Tongue (tissue), 1 donor: ENCODE measurements at regions not wholly inside any gene's neighbourhood (a gene's known extent, or its start where the extent isn't known, plus 50 kb on each side); places are given as distances from the start of the nearest gene placed in this dataset.
"Not testable (repeated sequence)": the region's sequence is repeated elsewhere in the genome, so short reads cannot be mapped to it uniquely, and the experiment has no call there.

Experiments used
- DNase-seq: peaks from one replicate; pipeline ENCODE4 v3.0.0-alpha.2; 2015

DNA sequence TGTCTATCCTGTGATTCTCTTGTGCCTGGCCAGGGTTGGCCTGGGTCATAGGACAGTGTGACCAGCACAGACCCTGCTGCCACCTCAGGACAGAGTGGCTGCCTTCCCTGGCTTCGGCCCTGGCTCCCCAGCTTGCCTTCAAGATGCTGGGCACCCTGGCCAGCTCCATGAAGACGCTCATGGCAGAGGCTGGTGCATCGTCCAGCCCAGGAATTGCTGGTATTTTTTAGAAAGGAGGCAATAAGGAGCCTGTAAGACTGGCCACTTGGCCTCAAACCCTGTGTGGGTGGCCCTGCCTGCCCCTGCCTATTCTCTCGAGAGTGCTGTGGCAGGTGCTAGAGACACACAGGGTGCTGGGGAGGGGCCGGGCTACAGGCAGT lies 70.4 kb upstream of the ACTRT2 start:
- DNase-seq, result no peak

DNA sequence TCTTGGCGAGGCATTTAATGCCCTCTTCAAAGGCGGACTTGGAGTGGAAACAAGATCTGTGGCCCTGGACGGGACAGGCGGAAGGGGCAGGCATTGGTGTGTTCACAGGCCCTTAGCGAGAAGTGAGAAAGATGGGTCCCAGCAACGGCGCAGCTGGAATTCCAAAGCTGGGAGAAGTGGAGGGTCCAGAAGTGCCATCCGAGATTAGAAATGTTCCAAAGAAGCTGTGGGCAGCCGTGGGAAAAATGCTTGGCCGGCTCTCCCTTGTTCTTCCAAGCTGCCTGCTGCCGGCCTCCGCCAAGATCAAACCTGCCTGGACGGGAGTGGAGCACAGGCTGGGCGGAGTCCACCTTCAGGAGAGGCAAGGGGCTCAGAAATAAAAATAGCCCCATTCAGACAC lies 69.4 kb upstream of the ACTRT2 start:
- DNase-seq, result peak; percentile 77

DNA sequence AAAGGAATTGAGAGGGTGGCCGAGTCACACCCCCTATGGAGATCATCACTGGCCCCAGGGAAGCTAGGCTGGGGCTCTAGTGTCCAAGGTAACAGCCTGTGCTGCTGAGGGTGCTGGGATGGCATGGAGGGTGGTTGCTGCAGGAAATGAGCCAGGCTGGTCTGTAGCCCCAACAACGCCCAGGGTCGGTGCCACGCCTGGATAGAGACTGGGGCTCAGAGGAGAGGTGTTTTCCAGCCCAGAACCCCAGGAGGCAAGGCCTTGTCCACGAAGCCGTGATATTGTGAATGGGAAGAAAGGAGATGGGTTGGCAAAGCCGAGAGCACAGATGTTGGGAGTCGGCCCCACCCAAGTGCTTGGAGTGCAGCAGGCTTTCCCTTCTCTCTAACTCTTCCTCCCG lies 68.9 kb upstream of the ACTRT2 start:
- peak; percentile 49 for DNase-seq

DNA sequence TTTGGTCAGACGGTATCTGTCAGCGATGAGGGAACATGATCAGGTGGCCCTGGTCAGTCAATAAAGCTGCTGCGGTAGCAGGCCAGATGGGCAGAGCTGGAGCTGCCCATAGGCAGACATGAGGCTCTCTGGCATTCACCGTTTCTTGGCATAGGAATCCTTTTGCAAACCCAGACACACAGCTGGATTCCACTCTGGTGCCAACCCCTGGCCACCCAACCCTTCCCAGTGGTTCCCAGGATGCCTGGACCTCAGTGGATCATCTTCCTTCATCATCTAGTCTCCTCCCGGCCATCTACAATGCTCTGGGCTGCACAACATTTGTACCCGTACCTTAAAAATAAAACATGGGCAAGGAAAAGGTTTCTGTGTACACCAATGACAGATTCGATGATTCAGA lies 68.3 kb upstream of the ACTRT2 start:
- DNase-seq, result peak; percentile 49

DNA sequence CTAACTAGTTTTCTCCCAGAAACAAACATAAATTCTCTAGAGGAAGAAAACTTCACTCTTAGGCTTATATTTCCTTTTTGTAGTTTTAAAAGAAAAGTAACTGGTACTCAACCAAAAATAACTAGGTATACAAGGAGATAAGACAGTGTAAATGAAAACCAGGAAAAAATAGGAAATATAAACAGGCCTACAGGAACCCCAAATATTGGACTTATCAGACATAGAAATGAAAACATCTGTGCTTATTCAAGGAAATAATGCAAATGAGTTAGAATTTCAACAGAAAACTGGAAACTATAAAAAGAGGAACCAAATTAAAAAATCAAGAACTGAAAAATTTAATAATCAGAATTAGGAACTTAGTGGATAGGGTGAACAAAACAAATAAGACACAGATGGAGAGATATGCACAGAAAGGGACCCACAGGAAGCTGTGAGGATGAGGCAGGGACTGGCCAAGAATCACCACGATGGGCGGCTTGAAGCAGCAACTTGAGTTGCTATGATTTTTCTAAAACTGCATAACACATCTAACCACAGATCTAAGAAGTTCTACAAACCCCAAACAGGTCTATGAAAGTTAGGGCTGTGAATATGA lies 67.5 kb upstream of the ACTRT2 start:
- DNase-seq, result no peak

DNA sequence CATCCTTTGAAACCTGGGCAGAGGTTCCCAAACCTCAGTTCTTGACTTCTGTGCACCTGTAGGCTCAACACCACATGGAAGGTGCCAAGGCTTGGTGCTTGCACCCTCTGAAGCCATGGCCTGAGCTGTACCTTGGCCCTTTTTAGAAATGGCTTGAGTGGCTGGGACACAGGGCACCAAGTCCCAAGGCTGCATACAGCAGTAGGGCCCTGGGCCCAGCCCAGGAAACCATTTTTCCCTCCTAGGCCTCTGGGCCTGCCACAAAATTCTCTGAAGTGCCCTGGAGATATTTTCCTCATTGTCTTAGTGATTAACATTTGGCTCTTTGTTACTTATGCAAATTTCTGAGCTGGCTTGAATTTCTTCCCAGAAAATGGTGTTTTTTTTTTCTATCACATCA lies 65.6 kb upstream of the ACTRT2 start:
- DNase-seq, result no peak

DNA sequence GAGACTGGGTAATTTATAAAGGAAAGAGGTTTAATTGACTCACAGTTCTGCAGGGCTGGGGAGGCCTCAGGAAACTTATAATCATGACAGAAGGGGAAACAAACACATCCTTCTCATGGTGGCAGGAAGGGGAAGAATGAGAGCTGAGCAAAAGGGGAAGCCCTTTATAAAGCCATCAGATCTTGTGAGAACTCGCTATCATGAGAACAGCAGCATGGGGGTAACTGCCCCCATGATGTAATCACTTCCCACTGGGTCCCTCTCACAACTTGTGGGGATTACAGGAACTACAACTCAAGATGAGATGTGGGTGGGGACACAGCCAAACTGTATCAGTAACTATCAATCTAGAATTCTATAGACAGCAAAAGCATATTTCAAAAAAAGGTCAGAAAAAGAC lies 64.7 kb upstream of the ACTRT2 start:
- no peak for DNase-seq

DNA sequence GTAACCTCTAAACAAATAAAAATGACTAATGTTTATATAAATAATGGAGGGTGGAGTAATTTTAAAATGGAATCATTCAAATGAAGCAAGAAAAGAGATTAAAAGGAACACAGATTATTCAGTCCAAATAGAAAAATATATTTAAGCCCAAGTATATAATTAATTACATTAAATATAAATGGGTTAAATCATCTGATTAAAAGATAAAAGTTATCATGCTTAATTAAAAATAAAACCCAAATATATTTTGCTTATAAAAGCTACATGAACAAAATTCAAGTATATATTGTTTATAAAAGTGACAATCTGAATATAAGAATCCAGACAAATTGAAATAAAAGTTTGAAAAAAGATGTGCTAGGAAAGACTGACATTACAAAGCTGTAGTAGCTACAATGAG lies 63.9 kb upstream of the ACTRT2 start:
- no peak for DNase-seq

DNA sequence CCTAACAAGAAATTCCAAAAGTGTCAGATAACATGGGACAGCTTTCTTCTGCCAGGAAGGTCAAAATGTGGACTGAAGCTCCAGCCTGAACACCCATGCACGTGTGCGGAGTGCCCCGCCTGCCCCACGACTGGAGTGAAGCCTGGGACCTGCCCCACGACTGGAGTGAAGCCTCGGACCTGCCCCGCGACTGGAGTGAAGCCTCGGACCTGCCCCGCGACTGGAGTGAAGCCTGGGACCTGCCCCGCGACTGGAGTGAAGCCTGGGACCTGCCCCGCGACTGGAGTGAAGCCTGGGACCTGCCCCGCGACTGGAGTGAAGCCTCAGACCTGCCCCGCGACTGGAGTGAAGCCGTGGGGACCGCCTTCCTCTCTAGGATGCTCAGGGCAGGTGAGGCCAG lies 61.4 kb upstream of the ACTRT2 start:
- not testable (repeated sequence) for DNase-seq

DNA sequence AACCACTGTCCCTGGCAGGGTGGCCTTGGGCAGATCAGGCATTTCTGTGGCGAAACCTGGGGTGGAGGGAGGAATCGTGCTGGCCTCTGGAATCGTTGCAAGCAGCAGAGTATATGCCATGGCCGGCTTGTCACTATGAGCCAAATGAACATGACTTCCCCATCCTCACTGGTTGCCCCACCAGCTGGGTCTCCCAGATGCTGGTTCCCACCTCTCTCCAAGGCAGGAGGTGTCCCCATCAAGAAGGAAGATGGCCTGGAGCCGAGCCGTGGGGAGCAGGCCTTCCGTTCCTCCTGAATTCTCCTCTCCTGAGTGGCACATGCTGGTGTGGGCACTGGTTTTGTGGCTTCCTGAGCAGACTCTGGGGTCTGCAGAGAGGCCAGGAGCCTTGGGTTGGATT lies 60.2 kb upstream of the ACTRT2 start:
- no peak for DNase-seq

DNA sequence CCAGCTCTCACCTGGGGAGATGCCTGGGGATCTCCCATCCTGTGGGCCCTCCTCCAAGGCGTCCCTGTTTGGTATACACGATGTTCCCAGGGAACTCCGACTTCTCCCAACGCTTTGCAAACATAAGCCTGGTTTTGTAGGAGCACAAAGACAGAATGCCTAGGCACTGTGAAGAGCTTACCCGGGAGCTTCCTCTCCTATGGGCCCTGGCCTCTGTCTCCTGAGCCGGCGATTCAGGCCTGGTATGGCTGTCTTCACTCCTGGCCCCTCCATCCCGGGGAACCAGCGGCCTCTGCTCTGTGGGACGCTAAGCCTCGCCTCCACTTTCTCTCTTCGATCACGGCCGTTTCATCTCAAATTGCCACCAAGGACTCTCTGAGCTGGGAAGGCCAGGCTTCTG lies 59.6 kb upstream of the ACTRT2 start:
- DNase-seq, result no peak

DNA sequence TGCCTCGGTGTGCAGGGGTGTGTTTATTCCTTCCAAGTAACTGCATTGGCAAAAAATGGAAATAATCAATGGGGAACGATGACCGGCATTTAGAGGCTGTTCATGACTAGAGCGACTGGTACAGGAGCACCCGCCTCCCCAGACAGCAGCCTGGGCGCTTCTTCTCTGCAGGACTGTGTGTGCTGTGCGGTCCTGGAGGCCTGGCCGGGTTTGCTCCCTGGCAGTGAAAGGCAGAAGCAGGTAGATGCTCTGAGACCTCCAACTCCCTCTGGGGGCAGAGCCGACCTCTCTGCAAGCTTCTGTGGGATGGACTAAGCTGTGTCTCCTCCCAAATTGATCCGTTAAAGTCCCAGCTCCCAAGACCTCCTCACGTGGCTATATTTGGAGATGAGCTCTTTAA lies 59.2 kb upstream of the ACTRT2 start:
- DNase-seq, result no peak

DNA sequence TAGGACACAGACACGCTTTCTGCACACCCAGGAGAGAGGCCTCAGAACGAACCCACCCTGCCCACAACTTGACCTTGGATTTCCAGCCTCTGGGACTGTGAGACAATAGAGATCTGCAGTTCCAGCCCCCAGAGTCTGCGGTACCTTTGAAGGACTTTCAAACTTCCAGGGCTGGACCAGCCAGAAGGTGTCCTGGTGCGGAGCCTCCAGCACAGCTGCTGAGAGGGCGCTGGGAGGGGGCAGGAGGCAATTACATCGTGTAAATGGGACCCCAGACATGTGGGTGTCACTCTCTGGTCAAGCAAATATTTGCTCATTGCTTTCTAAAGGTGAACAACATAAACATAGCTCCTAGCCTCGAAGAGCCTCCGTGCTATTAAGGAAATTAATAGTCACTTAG lies 58.7 kb upstream of the ACTRT2 start:
- DNase-seq, result no peak

DNA sequence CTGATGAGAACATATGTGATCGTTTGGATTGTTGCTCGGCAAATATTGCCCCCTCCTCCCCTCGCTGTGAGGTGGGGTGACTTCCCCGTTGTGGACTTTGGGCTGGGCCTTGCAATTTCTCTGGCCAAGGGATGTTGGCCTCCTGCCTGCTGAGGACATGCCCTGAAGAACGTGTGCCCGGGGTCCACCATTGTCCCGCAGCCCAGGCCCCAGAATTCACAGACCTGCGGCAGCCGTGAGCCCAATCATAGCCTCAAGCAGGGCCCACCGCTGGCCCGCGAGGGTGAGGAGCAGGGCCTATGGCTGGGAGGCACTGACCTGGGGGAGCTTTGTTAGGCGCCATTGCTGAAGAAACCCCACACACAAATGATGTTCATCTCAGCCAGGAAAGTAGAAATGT lies 58.3 kb upstream of the ACTRT2 start:
- DNase-seq, result no peak

DNA sequence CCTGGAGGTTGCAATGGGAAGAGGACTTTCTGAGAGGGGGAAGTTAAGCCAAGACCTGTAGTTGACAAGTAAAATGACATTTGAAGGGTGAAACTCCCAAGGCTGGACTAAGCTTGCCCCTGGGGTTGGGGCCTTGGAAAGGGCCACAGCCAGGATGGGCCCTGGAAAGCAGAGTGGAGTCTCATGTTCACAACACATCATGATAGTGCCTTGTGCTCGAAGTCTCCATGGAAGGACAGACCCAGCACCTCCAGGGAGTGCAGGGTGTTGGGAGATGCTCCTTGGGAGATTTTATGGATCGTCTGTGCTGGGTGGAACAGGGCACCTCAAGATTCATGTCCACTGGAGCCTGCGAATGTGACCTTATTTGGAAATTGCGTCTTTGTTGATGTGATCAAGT lies 55.6 kb upstream of the ACTRT2 start:
- DNase-seq, result no peak

DNA sequence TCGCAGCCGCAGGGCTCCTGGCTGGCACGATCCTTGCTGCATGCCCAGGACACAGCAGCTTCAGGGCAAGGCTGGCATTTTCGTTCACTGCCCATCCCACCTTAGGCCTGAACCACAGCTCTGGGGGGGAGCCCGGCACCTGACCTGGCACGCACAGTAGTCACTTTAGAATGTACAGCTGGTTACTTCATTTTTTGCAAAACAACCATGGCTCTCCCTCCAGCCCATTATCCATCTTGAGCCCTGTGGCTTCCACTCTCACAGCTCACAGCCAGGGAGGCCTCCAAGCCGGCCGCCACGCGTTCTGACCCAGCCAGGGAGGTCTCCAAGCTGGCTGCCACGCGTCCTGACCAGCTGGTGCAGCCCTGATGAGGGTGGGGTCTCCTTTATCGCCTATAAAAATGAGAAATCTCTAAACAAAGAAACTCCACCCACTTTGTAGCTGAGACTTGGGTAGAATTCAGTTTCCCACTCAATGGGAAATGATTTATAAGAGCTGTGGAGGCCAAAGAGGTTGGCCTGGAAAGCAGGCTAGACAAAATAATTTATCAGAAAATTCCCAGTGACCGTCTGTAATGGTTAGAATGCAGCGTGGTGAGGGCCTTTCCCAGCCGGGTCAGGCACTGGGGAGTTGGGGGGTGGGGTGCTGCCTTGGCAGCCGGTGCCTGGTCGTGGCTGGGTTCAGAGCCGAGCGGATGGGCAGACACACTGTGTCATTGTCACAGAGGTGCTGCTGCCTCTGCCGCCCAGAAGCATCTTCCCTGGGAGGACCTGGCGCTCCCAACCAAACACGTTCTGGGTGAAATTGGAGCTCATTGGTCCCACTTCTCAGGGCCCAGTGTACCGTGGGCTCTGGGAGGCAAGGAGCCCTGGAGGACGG lies 54.6 kb upstream of the ACTRT2 start:
- DNase-seq, result no peak

DNA sequence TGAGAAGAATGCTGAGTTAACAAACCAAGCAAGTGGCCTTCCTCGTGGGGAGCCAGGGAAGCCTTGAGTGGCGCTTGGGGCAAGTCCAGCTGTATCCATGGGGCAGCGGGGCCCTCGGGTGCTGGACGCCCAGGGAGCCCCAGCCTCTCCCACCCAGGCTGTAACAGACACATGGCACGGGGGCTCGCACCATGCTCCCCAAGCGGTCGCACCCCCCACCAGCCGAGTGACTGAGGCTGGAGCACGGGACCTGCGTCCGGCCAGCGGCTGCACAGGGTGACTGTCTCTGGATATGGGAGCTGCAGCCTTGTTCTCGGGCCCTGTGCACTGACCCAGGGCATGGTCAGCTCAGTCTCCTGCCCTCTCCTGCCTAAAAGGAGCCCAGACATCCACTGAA lies 53.9 kb upstream of the ACTRT2 start:
- no peak for DNase-seq

DNA sequence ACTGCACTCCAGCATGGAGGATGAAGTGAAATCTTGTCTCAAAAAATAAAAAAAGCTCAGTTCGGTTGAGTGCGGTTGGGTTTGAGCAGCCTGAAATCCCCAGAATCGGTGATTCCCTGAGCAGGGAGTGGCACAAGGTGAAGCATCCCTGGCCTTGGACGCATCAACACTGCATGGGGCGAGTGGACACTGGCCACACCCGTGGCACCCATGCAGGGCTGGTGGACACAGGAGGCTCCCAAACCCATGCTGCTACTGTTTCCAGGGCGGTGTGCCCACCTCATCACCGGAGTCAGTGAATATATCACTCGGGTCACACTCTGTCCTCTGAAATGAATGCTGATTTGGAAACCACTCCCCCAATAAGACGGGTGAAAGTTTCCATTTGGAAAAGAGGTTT lies 53.4 kb upstream of the ACTRT2 start:
- DNase-seq, result no peak

DNA sequence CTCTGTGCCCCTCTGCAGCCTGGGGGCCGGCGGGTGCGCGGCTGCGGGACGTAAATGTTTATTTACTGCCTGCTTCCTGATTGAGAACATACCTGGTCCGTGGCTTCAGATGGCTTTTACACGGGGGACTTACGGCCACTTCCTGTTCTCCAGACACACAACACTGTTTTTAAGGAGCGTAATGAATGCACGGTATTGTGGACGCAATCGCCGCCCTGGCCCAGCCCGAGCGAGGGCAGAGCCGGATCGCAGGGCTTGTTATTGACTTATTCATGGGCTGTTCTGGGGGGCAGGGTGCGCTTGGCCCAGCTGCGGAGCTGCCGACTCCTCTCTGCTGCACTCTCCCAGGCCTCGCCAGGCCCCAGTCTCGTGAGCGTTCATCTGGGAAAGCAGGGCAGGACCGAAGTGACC lies 52.8 kb upstream of the ACTRT2 start:
- DNase-seq, result peak; percentile 53

DNA sequence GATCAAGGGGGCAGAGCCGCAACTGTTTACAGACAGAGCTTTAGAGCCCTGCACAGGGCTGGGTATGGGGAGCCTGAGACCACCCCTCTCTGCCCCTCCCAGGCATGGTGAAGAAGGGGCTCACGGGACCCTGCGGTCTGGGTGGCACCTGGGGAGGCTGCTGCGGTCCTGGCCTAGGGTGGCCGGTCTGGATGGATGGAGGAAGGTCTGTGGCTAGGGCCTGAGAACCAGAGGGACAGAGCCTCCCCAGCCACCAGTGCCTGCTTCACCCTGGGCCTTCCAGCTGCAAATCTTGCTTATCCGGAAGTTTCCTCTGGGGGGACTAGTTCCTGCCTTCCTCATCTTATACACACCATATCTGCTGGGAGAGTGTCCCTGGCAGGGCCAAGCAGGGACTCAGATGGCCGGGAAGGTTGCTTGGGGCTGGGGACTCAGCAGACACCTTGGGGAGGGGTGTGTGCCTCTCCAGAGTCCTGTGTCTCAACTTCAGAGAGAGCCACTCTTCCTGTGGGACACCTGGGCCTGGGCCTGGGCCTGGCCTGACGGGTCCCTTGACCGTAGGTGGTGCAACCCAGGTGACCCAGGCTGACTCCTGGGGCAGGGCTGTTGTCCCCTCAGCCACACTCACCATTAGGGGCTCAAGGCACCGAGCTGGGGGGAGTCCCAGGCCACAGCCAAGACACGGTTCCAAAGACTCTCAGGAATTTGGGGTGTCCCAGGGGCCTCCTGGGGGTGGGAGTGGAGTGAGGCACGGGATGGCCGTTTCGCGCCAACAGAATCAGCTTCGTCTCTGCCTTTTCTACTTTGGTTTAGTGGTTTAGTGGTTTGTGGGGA lies 52.0 kb upstream of the ACTRT2 start:
- no peak for DNase-seq

DNA sequence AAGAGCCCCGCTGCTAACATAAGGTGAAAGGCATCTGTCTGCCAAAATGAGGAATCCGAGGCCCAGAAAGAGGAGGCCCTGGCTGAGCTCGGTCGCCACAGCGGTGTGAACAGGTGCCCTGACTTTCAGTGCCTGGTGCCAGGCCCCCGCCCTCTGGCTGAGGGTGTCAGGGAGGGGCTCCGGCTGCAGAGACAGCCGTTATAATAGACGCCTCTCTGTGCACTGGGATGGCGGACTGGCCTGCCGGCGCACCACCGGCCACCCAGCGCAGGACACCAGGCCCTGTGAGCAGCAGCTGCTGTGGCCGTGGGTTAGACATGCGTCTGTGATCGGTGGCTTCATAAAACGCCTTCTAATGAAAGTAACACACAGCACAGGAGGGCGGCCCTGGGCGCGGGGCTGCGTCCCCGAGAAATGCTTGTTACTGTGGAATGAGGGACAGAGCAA lies 51.4 kb upstream of the ACTRT2 start:
- DNase-seq, result peak; percentile 69

DNA sequence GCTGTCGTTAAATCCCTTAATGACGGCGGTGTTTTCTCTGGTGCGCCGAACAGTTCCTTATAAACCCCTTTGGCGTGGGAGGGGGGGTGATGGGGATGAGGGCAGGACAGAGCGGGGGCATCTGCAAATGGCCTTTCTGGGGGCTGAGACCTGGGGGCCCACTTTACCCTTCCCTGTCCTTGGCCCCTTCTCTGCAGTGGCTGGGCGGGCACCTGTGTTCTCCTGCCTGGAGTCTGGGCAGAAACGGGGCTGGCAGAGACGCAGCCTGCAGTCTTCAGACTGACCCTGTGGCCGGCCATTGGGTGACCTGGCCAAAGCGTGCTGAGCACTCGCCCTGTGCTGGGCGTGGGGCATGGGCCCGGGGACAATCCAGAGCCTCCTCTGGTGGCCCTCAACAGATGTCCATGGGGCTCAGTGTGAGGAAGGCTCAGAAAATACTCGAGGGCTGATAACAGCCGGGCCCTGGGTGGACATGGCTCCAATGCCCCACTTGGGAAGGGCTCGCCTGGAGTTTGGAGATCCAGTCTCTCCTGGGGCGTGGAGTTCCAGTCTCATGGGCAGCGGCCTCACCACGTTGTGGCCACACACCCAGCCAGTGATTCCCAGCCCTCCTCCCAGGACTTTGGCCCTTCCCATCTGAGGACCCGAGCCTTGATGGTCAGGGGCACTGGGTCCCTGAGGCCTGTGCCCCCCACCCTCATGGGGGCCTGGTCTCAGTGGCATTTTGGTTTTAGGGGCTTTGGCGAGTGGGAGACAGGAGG lies 50.8 kb upstream of the ACTRT2 start:
- DNase-seq, result no peak

DNA sequence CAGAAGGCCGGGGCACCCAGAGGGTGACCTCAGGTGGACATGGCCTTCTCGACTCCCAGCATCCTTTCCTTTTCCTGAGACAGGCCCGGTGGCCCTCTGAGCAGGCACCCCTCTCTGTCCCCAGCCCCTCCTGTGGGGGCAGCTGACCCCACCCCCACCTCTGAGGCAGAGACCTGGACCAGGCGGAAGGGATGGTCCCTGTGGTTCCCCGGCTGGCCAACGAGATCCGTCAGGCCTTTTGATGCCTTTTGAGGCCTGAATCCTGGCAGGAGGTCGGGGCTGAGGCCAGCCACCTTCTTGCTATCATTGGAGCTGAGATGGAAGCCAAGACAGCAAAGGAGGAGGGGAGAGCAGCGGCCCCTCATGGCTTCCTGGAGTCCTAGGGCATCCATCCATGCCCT lies 50.2 kb upstream of the ACTRT2 start:
- no peak for DNase-seq
